ENCODE measurements at regions not wholly inside any gene's neighbourhood (a gene's known extent, or its start where the extent isn't known, plus 50 kb on each side); places are given as distances from the start of the nearest gene placed in this dataset.

DNA sequence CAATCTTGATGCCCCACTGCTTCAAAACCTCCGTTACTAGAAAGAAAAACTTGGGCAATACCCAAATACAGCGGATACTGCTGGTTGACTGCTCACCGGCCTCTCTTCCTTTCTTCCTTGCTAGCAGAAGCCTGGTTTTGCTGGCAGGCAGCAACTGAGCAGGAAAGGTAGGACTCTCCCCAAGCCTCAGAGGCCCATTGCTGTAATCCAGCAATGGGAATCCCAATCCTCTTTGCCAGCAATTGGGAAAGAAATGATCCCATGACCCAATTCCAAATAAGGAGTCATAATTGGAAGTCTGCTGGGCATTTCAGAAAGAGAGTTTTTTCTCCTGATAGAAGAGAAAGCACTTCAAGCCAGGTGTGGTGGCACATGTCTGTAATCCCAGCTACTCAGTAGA is 394.5 kb downstream of the BCOR start:
- no peak for TF ChIP-seq POLR2A (IDR thresholded peaks at IDR 0.05)
- TF ChIP-seq, protein P1, sequence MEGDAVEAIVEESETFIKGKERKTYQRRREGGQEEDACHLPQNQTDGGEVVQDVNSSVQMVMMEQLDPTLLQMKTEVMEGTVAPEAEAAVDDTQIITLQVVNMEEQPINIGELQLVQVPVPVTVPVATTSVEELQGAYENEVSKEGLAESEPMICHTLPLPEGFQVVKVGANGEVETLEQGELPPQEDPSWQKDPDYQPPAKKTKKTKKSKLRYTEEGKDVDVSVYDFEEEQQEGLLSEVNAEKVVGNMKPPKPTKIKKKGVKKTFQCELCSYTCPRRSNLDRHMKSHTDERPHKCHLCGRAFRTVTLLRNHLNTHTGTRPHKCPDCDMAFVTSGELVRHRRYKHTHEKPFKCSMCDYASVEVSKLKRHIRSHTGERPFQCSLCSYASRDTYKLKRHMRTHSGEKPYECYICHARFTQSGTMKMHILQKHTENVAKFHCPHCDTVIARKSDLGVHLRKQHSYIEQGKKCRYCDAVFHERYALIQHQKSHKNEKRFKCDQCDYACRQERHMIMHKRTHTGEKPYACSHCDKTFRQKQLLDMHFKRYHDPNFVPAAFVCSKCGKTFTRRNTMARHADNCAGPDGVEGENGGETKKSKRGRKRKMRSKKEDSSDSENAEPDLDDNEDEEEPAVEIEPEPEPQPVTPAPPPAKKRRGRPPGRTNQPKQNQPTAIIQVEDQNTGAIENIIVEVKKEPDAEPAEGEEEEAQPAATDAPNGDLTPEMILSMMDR (IDR thresholded peaks at IDR 0.05) = no peak
- TF ChIP-seq POLR2AphosphoS5 (IDR thresholded peaks at IDR 0.05) = no peak
- TF ChIP-seq EP300 (IDR thresholded peaks at IDR 0.05) = no peak
